22Rv1 (cell line): ENCODE measurements at regions not wholly inside any gene's neighbourhood (a gene's known extent, or its start where the extent isn't known, plus 50 kb on each side); places are given as distances from the start of the nearest gene placed in this dataset.

Source experiments
- CTCF ChIP-seq: fragments of 450-650 bp; IDR thresholded peaks from 2 replicates; pipeline ENCODE4 v1.5.1; 2017; ENCODE audit warnings: mild to moderate bottlenecking
- ZFX ChIP-seq: fragments of 450-650 bp; IDR thresholded peaks from 2 replicates; pipeline ENCODE4 v1.6.1; 2017; ENCODE audit warnings: antibody characterized with exemption, borderline replicate concordance

DNA sequence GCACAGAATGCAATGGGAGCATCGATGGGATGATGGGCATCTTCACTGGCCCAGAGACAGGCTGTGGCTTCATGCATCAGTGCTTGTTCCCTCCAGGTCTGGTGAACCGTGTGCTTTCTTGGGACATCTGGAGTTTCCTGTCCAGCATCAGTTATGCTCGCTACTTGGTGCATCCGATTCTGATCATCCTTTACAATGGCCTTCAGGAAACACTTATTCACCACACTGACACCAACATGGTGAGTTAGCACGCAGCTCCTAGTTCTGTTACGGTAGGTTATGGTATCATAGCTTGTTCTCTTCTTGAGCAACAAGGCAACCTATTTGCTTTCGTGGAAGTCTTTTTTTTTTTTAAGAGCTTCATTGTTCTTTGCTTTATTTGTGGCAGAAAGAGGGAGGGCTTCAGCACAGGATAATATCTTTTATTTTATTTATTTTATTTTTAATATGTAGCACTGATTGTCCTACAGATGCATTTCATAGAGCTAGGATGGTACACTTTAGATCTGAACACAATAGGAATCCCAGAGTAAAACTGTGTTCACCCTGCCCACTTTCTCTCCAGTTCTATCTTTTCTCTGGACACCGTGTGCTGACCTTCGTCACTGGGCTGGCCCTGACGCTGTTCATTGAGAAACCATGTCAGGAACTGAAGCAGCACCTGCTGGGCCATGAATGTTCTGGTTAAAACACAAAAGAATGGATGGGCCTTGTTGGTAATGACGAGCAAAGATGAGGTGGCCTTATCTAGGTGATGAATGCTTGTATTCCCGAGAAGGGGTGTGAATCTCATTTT lies 71.2 kb upstream of the SEC11C start:
- TF ChIP-seq CTCF (0 out of 2 replicates have a peak, but pooled peaks have one; percentile 24), ZFX (no peak)
